RWPE1 (cell line): ENCODE measurements at regions not wholly inside any gene's neighbourhood (a gene's known extent, or its start where the extent isn't known, plus 50 kb on each side); places are given as distances from the start of the nearest gene placed in this dataset.

Source experiments
- CTCF ChIA-PET: fragments of 350-600 bp; sonication (Branson Sonifier 250); formaldehyde crosslinking; extraction: SDS; loops from one replicate; lab custom pipeline; 2021; lab: Yijun Ruan, JAX
- POLR2A ChIA-PET: fragments of 400-600 bp; formaldehyde crosslinking; extraction: SDS; loops from one replicate; lab custom pipeline; 2020; ENCODE audit warnings: antibody characterized with exemption; ENCODE audit not compliant: low non-redundant PET; lab: Yijun Ruan, JAX
- DNase-seq: peaks from one replicate; pipeline ENCODE4 v3.0.0; 2012; ENCODE audit warnings: low spot score
- H3K27ac ChIP-seq: fragments of 450-650 bp; 2 replicates; pipeline ENCODE4 v1.5.1; 2017
- CTCF ChIP-seq: fragments of 450-650 bp; conservative IDR thresholded peaks from 2 replicates; pipeline ENCODE4 v1.5.1; 2017; ENCODE audit warnings: low read depth, mild to moderate bottlenecking

- no peak overlapping the region for H3K27ac ChIP-seq
- ChIA-PET POLR2A (no interaction called here), CTCF (no interaction called here)
- no peak for TF ChIP-seq CTCF
- DNase-seq, result no peak
Observed at GRCh38 chr3:28786446-28786845, 437.8 kb upstream of the AZI2 start.

GRCh38 chr3:28788571-28788970, 439.9 kb upstream of the AZI2 start:
- POLR2A ChIA-PET, result no interaction called here

GRCh38 chr3:28791713-28792255, 443.2 kb upstream of the AZI2 start:
- no peak overlapping the region for H3K27ac ChIP-seq
- CTCF ChIA-PET, result interaction anchor here (0.7 kb wide), 1 partner anchor 95 kb away, joined by 3 read pairs; no protein-coding TSS in a partner anchor
- no peak for DNase-seq
- POLR2A ChIA-PET, result no interaction called here
- no peak for TF ChIP-seq CTCF

More at GRCh38 chr3:28788571-28788970, 439.9 kb upstream of the AZI2 start:
- H3K27ac ChIP-seq, result no peak overlapping the region
- CTCF ChIA-PET, result no interaction called here
- no peak for DNase-seq
- TF ChIP-seq CTCF, result no peak

- ChIA-PET CTCF (no interaction called here), POLR2A (no interaction called here)
- no peak for DNase-seq
- TF ChIP-seq CTCF, result no peak
- H3K27ac ChIP-seq, result no peak overlapping the region
Observed at GRCh38 chr3:28792604-28793003, 444.0 kb upstream of the AZI2 start.

- no peak for TF ChIP-seq CTCF
- ChIA-PET CTCF (no interaction called here), POLR2A (no interaction called here)
- no peak overlapping the region for H3K27ac ChIP-seq
- DNase-seq, result no peak
Observed at GRCh38 chr3:28799084-28799483, 450.5 kb upstream of the AZI2 start.

GRCh38 chr3:28800203-28800602, 451.6 kb upstream of the AZI2 start:
- ChIA-PET CTCF (no interaction called here), POLR2A (no interaction called here)
- DNase-seq, result no peak
- H3K27ac ChIP-seq, result no peak overlapping the region
- no peak for TF ChIP-seq CTCF
